ENCODE measurements at regions not wholly inside any gene's neighbourhood (a gene's known extent, or its start where the extent isn't known, plus 50 kb on each side); places are given as distances from the start of the nearest gene placed in this dataset.
"Not testable (repeated sequence)": the region's sequence is repeated elsewhere in the genome, so short reads cannot be mapped to it uniquely, and the experiment has no call there.

- not testable (repeated sequence) for TF ChIP-seq CTCF (IDR thresholded peaks at IDR 0.05; ENCODE audit: low read depth, low read length); POLR2A (IDR thresholded peaks at IDR 0.05; ENCODE audit: extremely low read depth, insufficient read length)
Observed at GRCh38 chr15:21272176-21272982, 167.9 kb downstream of the POTEB3 start.

All from NB4 (cell line).